HG03064 (cell line): ENCODE measurements at regions not wholly inside any gene's neighbourhood (a gene's known extent, or its start where the extent isn't known, plus 50 kb on each side); places are given as distances from the start of the nearest gene placed in this dataset.

Experiments used
- ATAC-seq: cut with Tn5 transposase; IDR thresholded peaks from one replicate; pipeline ENCODE4 v1.9.1; 2021; ENCODE audit warnings: low read depth; ENCODE audit not compliant: unreplicated experiment

GRCh38 chr1:83741348-83741747 is 257.6 kb downstream of the TTLL7 start:
- no peak for ATAC-seq

DNA sequence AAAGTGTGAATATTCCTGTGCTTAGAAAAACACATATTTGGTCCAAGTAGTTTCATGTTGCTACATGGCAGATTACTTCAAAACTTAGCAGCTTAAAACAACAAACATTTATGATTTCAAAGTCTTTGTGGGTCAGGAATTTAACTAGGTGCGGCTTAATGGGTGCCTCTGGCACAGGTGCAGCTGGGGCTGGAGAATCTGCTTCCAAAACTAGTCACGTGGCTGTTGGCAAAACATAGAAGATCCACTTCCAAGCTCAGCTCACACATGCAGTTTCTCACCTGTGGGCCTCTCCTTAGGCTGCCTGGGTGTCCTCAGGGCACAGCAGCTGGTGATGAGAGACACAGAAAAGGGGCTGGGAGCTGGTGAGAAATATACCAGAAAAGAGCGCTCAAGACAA is 263.4 kb downstream of the TTLL7 start:
- ATAC-seq, result no peak

DNA sequence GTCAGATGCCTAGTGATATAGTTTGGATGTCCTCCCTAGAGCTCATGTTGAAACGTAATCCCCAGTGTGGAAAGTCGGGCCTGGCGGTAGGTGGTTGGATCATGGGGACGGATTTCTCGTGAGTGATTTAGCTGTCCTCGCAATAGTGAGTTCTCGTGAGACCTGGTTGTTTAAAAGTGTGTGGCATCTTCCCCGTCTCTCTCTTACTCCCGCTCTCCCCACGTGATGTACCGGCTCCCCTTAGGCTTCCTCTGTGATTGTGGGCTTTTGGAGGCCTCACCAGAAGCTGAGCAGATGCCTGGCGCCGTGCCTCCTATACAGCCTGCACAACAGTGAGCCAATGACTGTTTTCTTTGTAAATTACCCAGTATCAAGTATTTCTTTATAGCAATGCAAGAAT is 264.5 kb downstream of the TTLL7 start:
- no peak for ATAC-seq

- ATAC-seq, result no peak
Observed at GRCh38 chr1:83725735-83726360, 273.1 kb downstream of the TTLL7 start.

DNA sequence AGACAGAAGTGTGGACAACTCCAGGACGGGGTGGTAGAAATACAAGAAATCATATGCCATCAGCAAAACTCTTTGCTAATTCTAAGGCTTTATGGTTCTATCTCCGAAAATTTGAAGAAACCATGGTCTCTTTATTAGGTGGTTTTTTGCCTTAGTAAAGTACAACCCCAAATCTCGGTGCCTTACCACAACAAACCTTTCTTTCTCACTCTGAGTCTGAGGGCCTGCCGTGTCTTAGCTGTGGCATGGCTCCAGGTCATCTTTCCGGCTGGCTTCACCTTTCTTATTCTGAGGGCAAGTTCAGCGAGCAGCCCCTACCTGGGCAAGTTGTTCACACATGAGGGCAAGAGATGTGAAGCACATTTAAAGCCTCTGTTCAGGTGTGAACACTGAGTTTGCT is 280.6 kb downstream of the TTLL7 start:
- ATAC-seq, result no peak

DNA sequence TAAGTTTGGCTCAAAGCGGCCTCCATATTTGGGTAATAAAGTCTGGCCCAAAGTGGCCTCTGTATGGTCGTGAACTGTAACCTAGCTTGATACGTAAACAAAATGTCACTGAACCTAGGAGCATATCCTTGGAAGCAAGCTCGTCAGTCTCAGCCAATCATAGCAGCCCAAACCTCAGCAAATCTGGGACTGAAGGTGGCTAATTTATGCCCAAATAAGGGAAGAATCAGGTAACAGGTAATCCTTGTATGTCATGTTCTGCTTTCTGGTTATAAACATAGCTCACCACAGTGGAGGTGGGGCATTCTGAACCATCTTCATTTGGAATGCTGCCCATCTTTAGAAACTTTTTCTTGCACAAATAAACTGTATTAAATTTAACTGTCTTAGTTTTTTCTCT is 281.1 kb downstream of the TTLL7 start:
- no peak for ATAC-seq

DNA sequence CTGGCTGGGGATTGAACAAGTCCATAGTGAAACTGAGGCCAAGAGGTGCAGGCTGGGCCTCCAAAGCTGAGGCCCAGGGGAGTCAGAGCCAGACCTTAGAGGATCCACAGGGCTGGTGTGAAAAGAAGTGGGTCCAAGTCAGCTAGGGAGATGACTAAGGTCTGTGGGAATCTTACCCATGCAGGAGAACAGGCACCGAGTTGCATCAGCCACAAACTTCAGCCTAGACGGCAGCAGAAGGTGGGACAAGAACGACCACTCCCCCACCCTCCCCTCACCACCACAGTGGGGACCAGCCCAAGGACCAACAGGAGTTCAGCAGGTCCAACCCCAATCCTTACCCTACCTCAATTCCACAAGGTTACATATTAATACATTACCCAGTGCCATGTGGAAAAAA is 282.3 kb downstream of the TTLL7 start:
- no peak for ATAC-seq

DNA sequence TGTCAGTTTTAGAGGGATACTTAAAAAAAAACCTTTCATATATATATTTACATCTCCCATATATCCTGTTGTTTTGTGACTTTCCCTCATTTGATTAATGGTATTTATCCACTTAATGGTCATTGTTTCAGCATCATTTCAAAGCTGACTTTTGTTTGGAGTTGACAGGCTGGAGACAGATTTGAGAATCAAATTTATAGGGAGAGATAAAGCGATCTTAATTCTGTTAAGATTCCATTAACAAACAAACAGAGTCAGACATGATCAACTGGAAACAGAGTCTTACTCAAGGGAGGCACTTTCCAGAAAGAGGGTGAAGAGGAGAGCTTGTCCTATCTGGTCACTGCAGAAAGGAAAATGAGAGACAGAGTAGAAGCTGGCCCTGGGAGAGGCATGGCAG is 283.4 kb downstream of the TTLL7 start:
- no peak for ATAC-seq

DNA sequence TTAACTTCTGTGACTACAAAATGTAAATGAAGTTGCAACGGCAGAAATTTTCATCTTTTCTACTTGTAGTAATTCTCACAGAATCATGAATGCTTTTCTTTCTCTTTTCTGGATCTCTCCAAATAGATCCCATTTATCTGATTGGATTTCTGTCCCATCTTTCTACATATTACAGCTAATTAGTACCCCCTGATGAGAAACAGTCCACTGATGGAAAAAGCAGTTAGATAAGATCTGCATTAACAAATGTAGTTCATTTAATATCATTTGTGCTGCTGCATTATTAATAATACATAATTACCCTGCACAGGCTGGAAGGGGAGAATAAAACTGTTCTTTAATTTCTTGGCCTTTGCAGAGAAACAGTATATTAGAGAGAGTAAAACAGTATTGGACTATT is 289.3 kb downstream of the TTLL7 start:
- ATAC-seq, result no peak

GRCh38 chr1:83706354-83706938 is 292.5 kb downstream of the TTLL7 start:
- no peak for ATAC-seq

DNA sequence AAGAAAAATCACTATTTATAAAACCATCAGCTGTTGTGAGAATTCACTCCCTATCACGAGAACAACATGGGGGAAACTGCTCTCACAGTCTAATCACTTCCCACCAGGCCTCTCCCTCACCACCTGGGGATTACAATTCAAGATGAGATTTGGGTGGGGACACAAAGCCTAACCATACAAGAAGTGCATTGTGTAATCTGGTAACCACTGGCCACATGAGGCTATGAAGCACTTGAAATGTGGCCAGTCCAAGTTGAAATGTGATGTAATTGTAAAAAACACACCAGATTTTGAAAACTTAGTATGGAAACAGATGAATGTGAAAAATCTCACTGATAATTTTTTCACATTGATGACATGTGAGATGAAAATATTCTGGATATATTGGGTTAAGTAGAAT is 293.8 kb downstream of the TTLL7 start:
- ATAC-seq, result no peak

- ATAC-seq, result no peak
Observed at GRCh38 chr1:83704350-83704749, 294.6 kb downstream of the TTLL7 start.

GRCh38 chr1:83702356-83702755 is 296.6 kb downstream of the TTLL7 start:
- no peak for ATAC-seq

GRCh38 chr1:83701355-83701754 is 297.6 kb downstream of the TTLL7 start:
- ATAC-seq, result no peak

DNA sequence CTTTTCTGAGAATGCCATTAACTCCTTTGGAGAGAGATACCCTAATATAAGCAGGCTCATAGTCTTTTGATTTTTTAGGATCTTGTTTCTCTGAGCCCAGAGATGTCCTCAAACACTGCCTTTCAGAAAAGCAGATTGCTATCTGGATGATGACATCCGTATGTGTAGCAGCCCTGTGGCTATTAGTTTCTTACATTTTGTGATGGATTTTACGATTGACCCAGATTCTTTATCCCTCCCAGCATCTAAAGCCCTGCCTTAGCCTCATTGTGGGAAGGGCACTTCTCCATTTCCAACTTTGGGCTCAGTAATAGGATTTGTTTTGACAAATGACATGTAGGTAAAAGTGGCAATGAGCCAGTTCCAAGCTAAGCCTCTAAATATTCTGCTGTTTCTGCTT is 300.3 kb downstream of the TTLL7 start:
- no peak for ATAC-seq

GRCh38 chr1:83697961-83698360 is 301.0 kb downstream of the TTLL7 start:
- ATAC-seq, result no peak

DNA sequence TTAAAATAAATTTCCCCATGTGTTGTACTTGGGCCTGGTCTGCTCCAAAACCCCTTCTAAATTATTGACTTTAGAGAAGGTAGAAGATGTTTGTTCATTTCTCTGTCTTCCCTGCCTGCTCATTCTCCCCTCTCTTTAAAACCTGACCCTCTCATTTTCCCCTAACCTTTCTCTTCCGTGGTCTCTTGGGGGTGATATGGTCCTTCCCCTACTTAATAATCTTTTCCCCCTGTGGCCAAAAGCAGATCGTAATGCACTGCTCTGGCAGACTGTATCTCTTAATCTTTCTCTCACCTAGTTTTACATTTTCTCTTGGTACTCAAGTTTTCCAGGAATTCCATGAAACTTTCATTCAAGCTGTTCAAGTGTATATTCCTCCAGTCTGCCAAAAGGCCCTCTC is 301.7 kb downstream of the TTLL7 start:
- no peak for ATAC-seq

DNA sequence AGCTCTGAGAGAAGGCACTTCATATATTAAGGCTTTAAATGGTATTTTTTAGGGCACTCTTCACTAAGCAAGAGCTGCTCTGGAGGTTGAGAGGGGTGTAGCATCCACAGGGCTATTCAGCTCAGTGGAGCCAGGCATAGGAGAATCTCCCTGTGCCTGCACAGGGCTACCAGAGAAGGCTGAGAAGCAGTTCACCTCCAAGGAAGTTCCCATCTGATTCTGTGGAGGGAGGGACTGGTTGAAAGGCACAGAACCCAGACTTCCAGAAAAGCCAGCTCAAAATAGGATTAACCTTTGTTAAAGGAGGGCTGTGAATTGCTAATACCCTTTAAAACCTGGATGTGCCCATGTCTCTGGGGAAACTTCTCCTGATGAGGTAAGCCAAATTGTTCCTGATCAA is 304.5 kb downstream of the TTLL7 start:
- ATAC-seq, result no peak

- no peak for ATAC-seq
Observed at GRCh38 chr1:83693427-83694126, 305.4 kb downstream of the TTLL7 start.

GRCh38 chr1:83692524-83693381 is 306.2 kb downstream of the TTLL7 start:
- no peak for ATAC-seq

- no peak for ATAC-seq
Observed at GRCh38 chr1:83691953-83692500, 306.9 kb downstream of the TTLL7 start.
